OCI-LY7 (cell line): ENCODE measurements at regions not wholly inside any gene's neighbourhood (a gene's known extent, or its start where the extent isn't known, plus 50 kb on each side); places are given as distances from the start of the nearest gene placed in this dataset.

Experiments
- BruUV-seq: library from RNA; stranded (reverse); fragments of 400-500 nt; replicated peaks from 2 replicates; lab custom pipeline; 2021; lab: Mats Ljungman, UMichigan
- CTCF ChIA-PET: fragments of 300-600 bp; sonication (Branson Sonifier 250); formaldehyde crosslinking; loops from one replicate; lab custom pipeline; 2022; ENCODE audit warnings: antibody characterized with exemption; ENCODE audit not compliant: unreplicated experiment; lab: Charles Lee
- POLR2A ChIA-PET: fragments of 300-600 bp; sonication (Branson Sonifier 250); formaldehyde crosslinking; loops from one replicate; lab custom pipeline; 2022; ENCODE audit warnings: antibody characterized with exemption; lab: Charles Lee
- DNase-seq: peaks from one replicate; pipeline ENCODE4 v3.0.0-alpha.2; 2015; ENCODE audit warnings: low spot score
- H2AFZ ChIP-seq: fragments of 200-600 bp; sonication (generic), shearing (Covaris generic); 2 replicates; pipeline ENCODE4 v1.6.1; 2014; ENCODE audit warnings: mild to moderate bottlenecking, antibody characterized with exemption, low read length, moderate library complexity
- H3K27ac ChIP-seq: fragments of 200-600 bp; sonication (generic); 2 replicates; pipeline ENCODE4 v1.5.1; 2014; ENCODE audit warnings: mixed run types, low read depth, mild to moderate bottlenecking, moderate library complexity, low read length, inconsistent platforms; ENCODE audit not compliant: poor library complexity, severe bottlenecking
- H3K36me3 ChIP-seq: fragments of 200-600 bp; sonication (generic); 2 replicates; pipeline ENCODE4 v1.6.1; 2014; ENCODE audit warnings: mild to moderate bottlenecking, antibody characterized with exemption, low read length, moderate library complexity, mixed read lengths; ENCODE audit not compliant: insufficient read depth
- H3K4me1 ChIP-seq: fragments of 200-600 bp; sonication (generic); 2 replicates; pipeline ENCODE4 v1.5.1; 2014; ENCODE audit warnings: mild to moderate bottlenecking, low read length; ENCODE audit not compliant: insufficient read depth, poor library complexity, severe bottlenecking
- H3K4me2 ChIP-seq: fragments of 200-600 bp; sonication (generic); 2 replicates; pipeline ENCODE4 v1.6.1; 2014; ENCODE audit warnings: mild to moderate bottlenecking, low read length
- H3K4me3 ChIP-seq: fragments of 200-600 bp; sonication (generic); 2 replicates; pipeline ENCODE4 v1.5.1; 2014; ENCODE audit warnings: mild to moderate bottlenecking, low read depth, low read length; ENCODE audit not compliant: poor library complexity, severe bottlenecking
- H3K79me2 ChIP-seq: fragments of 200-600 bp; sonication (generic); 2 replicates; pipeline ENCODE4 v1.6.1; 2016; ENCODE audit warnings: low read depth, mild to moderate bottlenecking, low read length, moderate library complexity, mixed read lengths; ENCODE audit not compliant: insufficient read depth
- H3K9me2 ChIP-seq: fragments of 200-600 bp; sonication (generic); 2 replicates; pipeline ENCODE4 v1.6.1; 2016; ENCODE audit warnings: mild to moderate bottlenecking, low read length, mixed read lengths; ENCODE audit not compliant: insufficient read depth
- H3K9me3 ChIP-seq: fragments of 200-600 bp; sonication (generic); 2 replicates; pipeline ENCODE4 v1.6.1; 2014; ENCODE audit warnings: mild to moderate bottlenecking, mixed run types, low read length, mixed read lengths
- H4K20me1 ChIP-seq: fragments of 200-600 bp; sonication (generic); 2 replicates; pipeline ENCODE4 v1.6.1; 2014; ENCODE audit warnings: mild to moderate bottlenecking, antibody characterized with exemption, low read length, moderate library complexity, mixed read lengths; ENCODE audit not compliant: insufficient read depth
- CTCF ChIP-seq: fragments of 200-600 bp; sonication (generic); conservative IDR thresholded peaks from 2 replicates; pipeline ENCODE4 v1.5.1; 2014; ENCODE audit warnings: mild to moderate bottlenecking, antibody characterized with exemption, low read length, moderate library complexity, mixed read lengths
- EZH2phosphoT487 ChIP-seq: fragments of 200-600 bp; sonication (generic); IDR thresholded peaks from 2 replicates; pipeline ENCODE4 v1.6.1; 2018; ENCODE audit warnings: low read depth, borderline replicate concordance, mild to moderate bottlenecking, mixed run types, antibody characterized with exemption, low read length, moderate library complexity, mixed read lengths
- intact Hi-C: fragments of 100-400 bp; cut with micrococcal nuclease; formaldehyde crosslinking; loops from one replicate; pipeline ENCODE4 v1.10.0; 2022; ENCODE audit not compliant: unreplicated experiment

DNA sequence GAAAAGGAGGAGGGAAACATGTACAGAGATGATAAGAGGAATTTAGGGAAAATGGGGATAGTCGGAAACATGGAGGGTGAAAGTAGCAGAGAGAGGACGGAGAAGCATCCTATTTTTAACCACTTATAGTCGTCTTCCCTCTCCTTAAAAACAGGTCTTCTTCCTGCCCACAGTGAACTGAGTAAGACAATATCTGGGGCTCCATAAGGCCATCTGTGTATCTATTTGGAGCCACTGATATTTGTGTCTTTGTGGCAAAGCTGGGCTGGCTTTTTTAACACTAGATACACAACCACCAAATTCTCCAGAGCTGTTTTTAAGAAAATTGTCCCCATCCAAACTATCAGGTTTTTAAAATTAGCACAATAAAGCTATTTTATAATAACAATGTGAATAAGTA, 109.5 kb upstream of the RAP1B start:
- Histone ChIP-seq H3K36me3 (no peaks in the 10 kb centered on the region), H3K4me3 (no peak overlapping the region), H3K9me3 (no peaks in the 10 kb centered on the region), H3K27ac (no peak overlapping the region), H3K9me2 (no peaks in the 10 kb centered on the region), H3K4me2 (no peak overlapping the region), H3K4me1 (no peaks in the 10 kb centered on the region), H2AFZ (no peak overlapping the region), H3K79me2 (no peaks in the 10 kb centered on the region), H4K20me1 (no peaks in the 10 kb centered on the region)
- TF ChIP-seq CTCF (no peak), EZH2phosphoT487 (no peak)
- ChIA-PET CTCF (no interaction called here), POLR2A (interaction anchor here (0.6 to 2.1 kb wide), 2 partner anchors 9 to 989 kb away, joined by 4 to 8 read pairs; no protein-coding TSS in a partner anchor)
- intact Hi-C loops = no loop called here
- BruUV-seq = no TSS peak
- DNase-seq = no peak

DNA sequence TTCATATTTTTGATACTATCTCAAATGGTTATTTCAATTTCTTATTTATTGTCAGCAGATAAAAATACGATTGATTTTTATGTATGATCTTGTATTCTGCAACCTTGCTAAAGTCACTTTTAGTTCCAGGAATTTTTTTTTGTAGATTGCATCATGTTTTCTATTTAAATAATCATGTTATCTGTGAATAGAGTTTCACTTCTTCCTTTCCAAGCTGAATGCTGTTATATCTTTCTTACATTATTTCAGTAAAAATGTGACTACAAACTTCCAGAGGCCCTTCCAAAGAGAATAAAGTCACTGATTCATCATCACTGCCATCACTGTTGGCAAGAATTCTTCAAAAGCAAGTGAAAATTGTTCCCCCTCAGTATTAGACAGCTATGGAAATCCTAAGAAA, 104.7 kb upstream of the RAP1B start:
- Histone ChIP-seq H3K36me3 (no peaks in the 10 kb centered on the region), H4K20me1 (no peaks in the 10 kb centered on the region), H3K9me2 (no peaks in the 10 kb centered on the region), H3K4me1 (no peaks in the 10 kb centered on the region), H3K4me2 (no peak overlapping the region), H2AFZ (no peak overlapping the region), H3K27ac (no peak overlapping the region), H3K9me3 (no peaks in the 10 kb centered on the region), H3K4me3 (no peak overlapping the region), H3K79me2 (no peaks in the 10 kb centered on the region)
- POLR2A ChIA-PET = no interaction called here
- DNase-seq = no peak
- BruUV-seq = no TSS peak
- intact Hi-C loops = no loop called here
- TF ChIP-seq EZH2phosphoT487 (no peak), CTCF (no peak)
- CTCF ChIA-PET = no interaction called here

- Histone ChIP-seq H3K79me2 (no peaks in the 10 kb centered on the region), H3K4me3 (no peak overlapping the region), H3K9me3 (no peaks in the 10 kb centered on the region), H2AFZ (no peak overlapping the region), H3K4me1 (no peaks in the 10 kb centered on the region), H3K36me3 (no peaks in the 10 kb centered on the region), H3K9me2 (no peaks in the 10 kb centered on the region), H3K27ac (no peak overlapping the region), H3K4me2 (no peak overlapping the region), H4K20me1 (no peaks in the 10 kb centered on the region)
- BruUV-seq = no TSS peak
- CTCF ChIA-PET = no interaction called here
- TF ChIP-seq CTCF = no peak
- TF ChIP-seq EZH2phosphoT487 = no peak
- POLR2A ChIA-PET = no interaction called here
- no peak for DNase-seq
- intact Hi-C loops = no loop called here
Measured at GRCh38 chr12:68506619-68507018, 104.1 kb upstream of the RAP1B start.
